ENCODE measurements at regions not wholly inside any gene's neighbourhood (a gene's known extent, or its start where the extent isn't known, plus 50 kb on each side); places are given as distances from the start of the nearest gene placed in this dataset.
"Not testable (repeated sequence)": the region's sequence is repeated elsewhere in the genome, so short reads cannot be mapped to it uniquely, and the experiment has no call there.

- DNase-seq, result no peak
Measured at GRCh38 chr21:18553786-18554185, 150.2 kb upstream of the TMPRSS15 start.

- DNase-seq, result not testable (repeated sequence)
Measured at GRCh38 chr21:18567770-18568169, 164.2 kb upstream of the TMPRSS15 start.

- DNase-seq, result no peak
Measured at GRCh38 chr21:18588001-18588662, 184.5 kb upstream of the TMPRSS15 start.

- DNase-seq, result no peak
Measured at GRCh38 chr21:18601146-18601545, 197.6 kb upstream of the TMPRSS15 start.

- DNase-seq, result no peak
Measured at GRCh38 chr21:18602711-18603110, 199.1 kb upstream of the TMPRSS15 start.

GRCh38 chr21:18603261-18603660, 199.7 kb upstream of the TMPRSS15 start:
- no peak for DNase-seq

- DNase-seq, result no peak
Measured at GRCh38 chr21:18603980-18604379, 200.4 kb upstream of the TMPRSS15 start.

- no peak for DNase-seq
Measured at GRCh38 chr21:18608226-18608625, 204.6 kb upstream of the TMPRSS15 start.

- no peak for DNase-seq
Measured at GRCh38 chr21:18614303-18614702, 210.7 kb upstream of the TMPRSS15 start.

GRCh38 chr21:18617291-18617690, 213.7 kb upstream of the TMPRSS15 start:
- DNase-seq, result no peak

GRCh38 chr21:18620436-18620835, 216.9 kb upstream of the TMPRSS15 start:
- no peak for DNase-seq

GRCh38 chr21:18622383-18622782, 218.8 kb upstream of the TMPRSS15 start:
- no peak for DNase-seq

GRCh38 chr21:18630446-18630845, 226.9 kb upstream of the TMPRSS15 start:
- DNase-seq, result no peak

GRCh38 chr21:18636897-18637296, 233.3 kb upstream of the TMPRSS15 start:
- DNase-seq, result no peak

GRCh38 chr21:18646116-18646515, 242.5 kb upstream of the TMPRSS15 start:
- DNase-seq, result no peak

- no peak for DNase-seq
Measured at GRCh38 chr21:18655931-18656330, 252.3 kb upstream of the TMPRSS15 start.

- DNase-seq, result no peak
Measured at GRCh38 chr21:18661842-18662241, 258.3 kb upstream of the TMPRSS15 start.

- DNase-seq, result no peak
Measured at GRCh38 chr21:18663663-18664062, 260.1 kb upstream of the TMPRSS15 start.

GRCh38 chr21:18666725-18667124, 263.1 kb upstream of the TMPRSS15 start:
- DNase-seq, result no peak

GRCh38 chr21:18673789-18674188, 270.2 kb upstream of the TMPRSS15 start:
- no peak for DNase-seq

- DNase-seq, result no peak
Measured at GRCh38 chr21:18677632-18678031, 274.0 kb upstream of the TMPRSS15 start.

GRCh38 chr21:18705971-18706370, 302.4 kb upstream of the TMPRSS15 start:
- no peak for DNase-seq

- DNase-seq, result no peak
Measured at GRCh38 chr21:18711662-18712061, 308.1 kb upstream of the TMPRSS15 start.

GRCh38 chr21:18715606-18716005, 312.0 kb upstream of the TMPRSS15 start:
- no peak for DNase-seq

Data from left kidney (tissue), 1 donor.